GM13977 (cell line): ENCODE measurements at regions not wholly inside any gene's neighbourhood (a gene's known extent, or its start where the extent isn't known, plus 50 kb on each side); places are given as distances from the start of the nearest gene placed in this dataset.
A peak's percentile ranks its signal among the peaks of the same experiment; 100 is the strongest.

Experiments used
- DNase-seq: peaks from one replicate; pipeline ENCODE4 v3.0.0; 2012; ENCODE audit warnings: low spot score
- in situ Hi-C: fragments of 300-500 bp; cut with MboI; formaldehyde crosslinking; loops from one replicate; pipeline ENCODE4 v1.12.0; 2022; ENCODE audit warnings: low sequenced_read_pairs, low pct_unique_long_range_greater_than_20kb, mixed read lengths, inconsistent platforms; ENCODE audit not compliant: unreplicated experiment
- TF ChIP-seq, protein P1 (sequence below): IDR thresholded peaks from 2 replicates; pipeline ENCODE4 v1.5.1; 2012; ENCODE audit warnings: mild to moderate bottlenecking, control low read depth; ENCODE audit not compliant: insufficient read depth; ENCODE audit errors: extremely low read depth, missing control alignments

- TF ChIP-seq, protein P1, sequence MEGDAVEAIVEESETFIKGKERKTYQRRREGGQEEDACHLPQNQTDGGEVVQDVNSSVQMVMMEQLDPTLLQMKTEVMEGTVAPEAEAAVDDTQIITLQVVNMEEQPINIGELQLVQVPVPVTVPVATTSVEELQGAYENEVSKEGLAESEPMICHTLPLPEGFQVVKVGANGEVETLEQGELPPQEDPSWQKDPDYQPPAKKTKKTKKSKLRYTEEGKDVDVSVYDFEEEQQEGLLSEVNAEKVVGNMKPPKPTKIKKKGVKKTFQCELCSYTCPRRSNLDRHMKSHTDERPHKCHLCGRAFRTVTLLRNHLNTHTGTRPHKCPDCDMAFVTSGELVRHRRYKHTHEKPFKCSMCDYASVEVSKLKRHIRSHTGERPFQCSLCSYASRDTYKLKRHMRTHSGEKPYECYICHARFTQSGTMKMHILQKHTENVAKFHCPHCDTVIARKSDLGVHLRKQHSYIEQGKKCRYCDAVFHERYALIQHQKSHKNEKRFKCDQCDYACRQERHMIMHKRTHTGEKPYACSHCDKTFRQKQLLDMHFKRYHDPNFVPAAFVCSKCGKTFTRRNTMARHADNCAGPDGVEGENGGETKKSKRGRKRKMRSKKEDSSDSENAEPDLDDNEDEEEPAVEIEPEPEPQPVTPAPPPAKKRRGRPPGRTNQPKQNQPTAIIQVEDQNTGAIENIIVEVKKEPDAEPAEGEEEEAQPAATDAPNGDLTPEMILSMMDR: no peak
- in situ Hi-C loops: no loop called here
- peak; percentile 68 for DNase-seq
Observed at GRCh38 chr3:99505646-99506269, 132.6 kb upstream of the COL8A1 start.

DNA sequence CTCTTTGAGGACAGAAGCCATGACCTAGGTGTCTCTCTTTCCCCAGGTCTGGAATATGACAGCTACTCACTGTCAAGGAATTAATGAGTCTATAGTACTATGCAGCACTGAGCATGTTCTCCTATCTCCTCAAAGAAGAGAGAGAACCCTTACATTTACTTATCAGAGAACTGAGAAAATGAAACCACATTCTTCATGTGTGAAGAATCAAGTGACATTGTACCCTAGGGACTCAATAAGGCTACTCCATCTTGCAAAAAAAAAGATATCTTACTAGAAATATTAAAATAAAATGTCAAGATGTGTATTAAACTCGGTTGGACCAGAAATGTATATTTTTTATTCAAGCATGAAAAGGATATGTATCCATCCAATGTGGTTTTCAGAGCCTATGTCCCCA lies 133.2 kb upstream of the COL8A1 start:
- in situ Hi-C loops: no loop called here
- TF ChIP-seq, protein P1: no peak
- no peak for DNase-seq

- in situ Hi-C loops: no loop called here
- no peak for DNase-seq
- TF ChIP-seq, protein P1: no peak
Observed at GRCh38 chr3:99504258-99504657, 134.1 kb upstream of the COL8A1 start.

DNA sequence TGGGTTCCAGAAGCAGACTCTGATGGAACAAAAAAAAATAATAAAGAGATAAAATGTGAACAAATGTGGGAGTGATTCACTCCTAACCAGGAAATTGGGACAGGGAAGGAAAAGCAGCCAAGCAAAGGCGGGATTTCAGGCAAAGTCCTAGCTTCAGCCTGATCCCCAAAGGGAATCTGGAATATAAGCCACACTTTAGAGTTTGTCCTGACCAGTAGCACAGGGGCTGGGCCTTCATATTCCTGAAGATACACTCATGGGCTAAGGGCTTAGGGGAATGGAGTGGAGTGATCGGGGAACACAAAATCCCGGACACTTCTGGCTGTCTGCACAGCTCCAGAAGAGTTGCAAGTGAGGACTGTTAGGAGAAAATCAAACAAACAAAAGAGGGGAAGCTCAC lies 135.0 kb upstream of the COL8A1 start:
- TF ChIP-seq, protein P1: no peak
- in situ Hi-C loops: no loop called here
- DNase-seq: no peak

- in situ Hi-C loops: no loop called here
- DNase-seq: no peak
- TF ChIP-seq, protein P1: no peak
Observed at GRCh38 chr3:99502871-99503270, 135.5 kb upstream of the COL8A1 start.

DNA sequence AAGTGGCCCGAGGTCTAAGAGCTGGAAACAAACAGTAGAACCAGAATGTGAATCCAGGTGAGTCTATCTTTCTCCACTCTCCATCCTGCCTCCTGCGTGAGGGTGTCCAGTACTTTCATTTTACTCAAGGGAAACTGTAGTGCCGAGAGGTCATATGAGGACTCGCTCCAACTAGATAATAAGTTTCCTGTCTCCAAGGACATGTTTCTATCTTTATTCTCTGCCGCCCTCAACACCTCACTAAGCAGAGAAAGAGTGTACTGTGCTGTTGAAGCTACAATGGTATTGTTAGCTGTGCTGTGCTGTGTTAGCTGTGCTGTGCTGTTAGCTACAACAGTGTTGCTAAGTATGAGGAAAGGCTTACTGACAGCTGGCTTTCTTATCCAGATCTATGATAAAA lies 137.9 kb upstream of the COL8A1 start:
- TF ChIP-seq, protein P1: no peak
- no peak for DNase-seq
- in situ Hi-C loops: no loop called here
